Pancreas (tissue), 10 donors: ENCODE measurements at regions not wholly inside any gene's neighbourhood (a gene's known extent, or its start where the extent isn't known, plus 50 kb on each side); places are given as distances from the start of the nearest gene placed in this dataset.

Experiments used
- ATAC-seq, 4 donors: fragments of 200-7000 bp; cut with Tn5 transposase; one replicate each; pipeline versions ENCODE4 v1.8.0 to v1.9.1; 2020; ENCODE audit warnings: mild to moderate bottlenecking in 4 of 4, moderate library complexity in 4 of 4
- DNase-seq, 6 donors: peaks; one replicate each; pipeline ENCODE4 v3.0.0-alpha.2; 2020
- FAIRE-seq: peaks from 2 replicates; lab custom pipeline; 2012; peaks lifted over from hg19 to GRCh38; lab: Jason Lieb, UNC
- H3K27ac ChIP-seq, 4 donors: fragments of 200-600 bp; sonication (generic); 1 replicate in 3 of 4; 2 replicates in 1 of 4; pipeline versions ENCODE4 v1.5.0 to v1.8.0; 2020
- H3K27me3 ChIP-seq, 4 donors: fragments of 200-600 bp; one replicate each; pipeline ENCODE4 v1.8.0; 2021
- H3K36me3 ChIP-seq, 3 donors: fragments of 200-600 bp; sonication (generic) in 1 of 3; one replicate each; pipeline versions ENCODE4 v1.5.0 to v1.8.0; 2020 to 2021
- H3K4me1 ChIP-seq, 3 donors: fragments of 200-600 bp; one replicate each; pipeline ENCODE4 v1.8.0; 2021
- H3K4me3 ChIP-seq, 4 donors: fragments of 200-600 bp; sonication (generic) in 2 of 4; one replicate each; pipeline versions ENCODE4 v1.5.0 to v1.8.0; 2020 to 2021
- H3K9me3 ChIP-seq, 4 donors: fragments of 200-600 bp; one replicate each; pipeline ENCODE4 v1.8.0; 2021
- WGBS, 2 donors: extraction: QIAGEN DNeasy Blood & Tissue Kit; methylation state at CpG; one replicate each; pipeline ENCODE4 v1.1.7; 2013; 5-methylcytosine and 5-hydroxymethylcytosine counted together
- intact Hi-C, 3 donors: fragments of 100-400 bp; cut with DNase I; formaldehyde crosslinking; loops; one replicate each; pipeline versions ENCODE4 v1.11.1 to v1.14.2; 2022
- TF ChIP-seq, protein P1 (sequence below), 4 donors: fragments of 200-600 bp; sonication (generic) in 3 of 4; IDR thresholded peaks; one replicate each; pipeline versions ENCODE4 v1.5.0 to v1.8.0; 2021; ENCODE audit warnings: antibody characterized with exemption in 4 of 4
- donor health status: healthy with polysubstance abuse.
- donor health status: DM: no; HTN: no; CAD: no; lungs with moderate emphysema.
- donor health status: DM: no; HTN: no; CAD: no.
- donor health status: control.
- donor health status: control.
- donor health status: Bipolar disorder and iron deficiency.
- donor health status: DM: yes; HTN: yes; CAD: no.
- donor health status: DM: no; HTN: no; CAD: no.
- donor health status: DM: no; HTN: no; CAD: no.
- donor health status: DM: yes; HTN: yes; CAD: no.

DNA sequence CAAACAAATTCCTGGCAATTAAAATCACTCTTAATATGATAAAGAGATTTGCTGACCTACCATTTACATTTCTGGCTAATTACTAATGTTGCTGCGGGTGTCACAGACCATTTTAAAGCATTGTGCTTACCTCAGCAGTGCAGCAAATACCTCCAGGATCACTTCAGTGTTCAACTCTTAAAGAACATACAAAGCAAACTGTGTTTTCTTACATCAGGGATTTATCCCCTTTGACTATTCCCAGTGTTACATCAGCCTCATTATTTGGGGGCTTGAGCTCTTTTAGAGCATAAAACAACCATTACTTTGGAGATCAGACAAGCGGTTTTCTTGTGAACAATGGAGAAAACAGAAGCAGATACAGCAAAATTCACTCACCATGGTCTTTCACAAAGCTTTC, 185.4 kb downstream of the LYPLAL1 start:
- intact Hi-C loops = no loop called here
- Histone ChIP-seq H3K9me3 (no peaks in the 10 kb centered on the region), H3K27ac (no peak overlapping the region), H3K36me3 (no peaks in the 10 kb centered on the region), H3K4me3 (no peak overlapping the region), H3K4me1 (no peaks in the 10 kb centered on the region), H3K27me3 (no peaks in the 10 kb centered on the region)
- no peak for FAIRE-seq
- TF ChIP-seq, protein P1, sequence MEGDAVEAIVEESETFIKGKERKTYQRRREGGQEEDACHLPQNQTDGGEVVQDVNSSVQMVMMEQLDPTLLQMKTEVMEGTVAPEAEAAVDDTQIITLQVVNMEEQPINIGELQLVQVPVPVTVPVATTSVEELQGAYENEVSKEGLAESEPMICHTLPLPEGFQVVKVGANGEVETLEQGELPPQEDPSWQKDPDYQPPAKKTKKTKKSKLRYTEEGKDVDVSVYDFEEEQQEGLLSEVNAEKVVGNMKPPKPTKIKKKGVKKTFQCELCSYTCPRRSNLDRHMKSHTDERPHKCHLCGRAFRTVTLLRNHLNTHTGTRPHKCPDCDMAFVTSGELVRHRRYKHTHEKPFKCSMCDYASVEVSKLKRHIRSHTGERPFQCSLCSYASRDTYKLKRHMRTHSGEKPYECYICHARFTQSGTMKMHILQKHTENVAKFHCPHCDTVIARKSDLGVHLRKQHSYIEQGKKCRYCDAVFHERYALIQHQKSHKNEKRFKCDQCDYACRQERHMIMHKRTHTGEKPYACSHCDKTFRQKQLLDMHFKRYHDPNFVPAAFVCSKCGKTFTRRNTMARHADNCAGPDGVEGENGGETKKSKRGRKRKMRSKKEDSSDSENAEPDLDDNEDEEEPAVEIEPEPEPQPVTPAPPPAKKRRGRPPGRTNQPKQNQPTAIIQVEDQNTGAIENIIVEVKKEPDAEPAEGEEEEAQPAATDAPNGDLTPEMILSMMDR (IDR thresholded peaks at IDR 0.05) = no peak
- no peak for DNase-seq
- WGBS, 2 donors = 69 to 86% methylated on average over 2 of the region's 2 CpGs
- ATAC-seq = no peak

DNA sequence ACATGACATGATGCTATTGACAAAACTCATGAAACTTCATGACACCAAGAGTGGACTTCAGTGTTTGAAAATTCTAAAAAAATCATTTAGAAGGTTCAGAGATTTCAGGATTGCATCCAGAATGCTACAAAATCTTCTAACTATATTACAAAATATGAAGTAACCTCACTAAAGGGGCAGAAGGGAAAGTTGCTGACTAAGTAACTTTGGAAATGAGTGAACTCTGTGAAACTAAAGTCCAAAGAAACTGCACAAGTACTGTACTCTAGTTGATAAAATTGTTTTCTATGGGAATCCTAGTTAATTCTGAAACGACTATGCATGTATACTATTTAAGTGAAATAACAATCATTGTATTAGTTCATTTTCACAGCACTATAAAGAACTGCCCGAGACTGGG, 184.4 kb downstream of the LYPLAL1 start:
- intact Hi-C loops = no loop called here
- no peaks in the 10 kb centered on the region for H3K36me3 ChIP-seq
- DNase-seq (no peak), FAIRE-seq (no peak), ATAC-seq (no peak)
- 86 to 91% methylated on average over 2 of the region's 2 CpGs for WGBS, 2 donors
- no peaks in the 10 kb centered on the region for H3K9me3 ChIP-seq
- no peak overlapping the region for H3K27ac ChIP-seq
- TF ChIP-seq, protein P1 (IDR thresholded peaks at IDR 0.05) = no peak
- H3K27me3 ChIP-seq = no peaks in the 10 kb centered on the region
- H3K4me3 ChIP-seq = no peak overlapping the region
- H3K4me1 ChIP-seq = no peaks in the 10 kb centered on the region

DNA sequence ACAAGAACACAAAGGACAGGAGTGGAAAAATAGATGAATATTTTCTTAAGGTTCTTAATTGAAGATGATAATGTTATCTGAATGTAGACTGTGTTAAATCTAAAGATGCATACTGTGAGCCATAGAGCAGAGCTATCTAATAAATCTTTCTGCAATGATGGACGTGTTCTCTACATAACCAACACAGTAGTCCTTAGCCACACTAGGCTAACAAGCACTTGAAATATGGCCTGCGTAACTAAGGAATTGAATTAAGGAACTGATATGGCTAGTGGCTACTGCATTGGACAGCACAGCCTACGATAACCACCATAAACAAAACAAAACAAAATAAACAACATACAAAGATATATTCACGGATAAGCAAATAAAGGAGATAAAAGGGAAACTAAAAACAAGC, 181.3 kb downstream of the LYPLAL1 start:
- TF ChIP-seq, protein P1 (IDR thresholded peaks at IDR 0.05) = no peak
- Histone ChIP-seq H3K4me1 (no peaks in the 10 kb centered on the region), H3K4me3 (no peak overlapping the region), H3K36me3 (no peaks in the 10 kb centered on the region), H3K9me3 (no peaks in the 10 kb centered on the region), H3K27me3 (no peaks in the 10 kb centered on the region), H3K27ac (no peak overlapping the region)
- WGBS, 2 donors = 79 to 80% methylated on average over 4 of the region's 4 CpGs
- FAIRE-seq (no peak), ATAC-seq (no peak), DNase-seq (no peak)
- intact Hi-C loops = no loop called here

DNA sequence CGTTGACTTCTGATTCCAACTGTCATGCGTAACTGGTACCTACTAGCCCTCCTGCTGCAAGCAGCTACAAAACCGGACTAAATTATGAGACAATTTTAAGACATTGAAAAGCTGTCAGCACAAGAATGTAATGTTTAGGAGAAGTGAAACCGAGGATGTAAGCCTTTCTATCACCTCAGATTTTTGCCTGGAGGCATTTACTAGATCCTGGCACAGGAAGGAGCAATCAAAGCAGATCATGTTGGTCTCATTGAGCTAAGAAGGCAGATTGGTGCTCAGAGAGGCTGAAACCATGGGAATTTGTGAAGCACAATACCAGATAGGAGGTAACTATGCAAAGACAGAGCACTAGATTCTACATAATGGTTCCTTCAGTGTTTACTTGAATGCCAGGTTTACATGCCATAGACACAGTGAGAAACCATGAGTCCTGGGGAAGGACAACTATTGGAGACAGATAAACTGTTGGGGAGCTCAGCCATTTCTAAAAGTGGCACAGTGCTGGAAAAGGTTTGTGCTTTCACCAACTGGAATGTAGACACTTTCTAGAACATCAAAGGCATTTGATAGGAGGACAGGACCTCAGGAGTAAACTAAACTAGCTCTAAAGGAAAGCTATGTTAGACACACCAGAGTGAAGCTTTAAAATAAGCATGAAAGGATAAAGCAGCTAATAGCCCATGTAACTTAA, 179.4 kb downstream of the LYPLAL1 start:
- FAIRE-seq (no peak), ATAC-seq (no peak), DNase-seq (no peak)
- WGBS, 2 donors = 83 to 88% methylated on average over 4 of the region's 4 CpGs
- H3K9me3 ChIP-seq = no peaks in the 10 kb centered on the region
- no peak overlapping the region for H3K4me3 ChIP-seq
- TF ChIP-seq, protein P1 (IDR thresholded peaks at IDR 0.05) = no peak
- H3K27me3 ChIP-seq = no peaks in the 10 kb centered on the region
- intact Hi-C loops = no loop called here
- no peak overlapping the region for H3K27ac ChIP-seq
- H3K36me3 ChIP-seq = no peaks in the 10 kb centered on the region
- H3K4me1 ChIP-seq = peaks cover 0 to 3% (median 2%) of the 10 kb centered on the region in 3 donors

DNA sequence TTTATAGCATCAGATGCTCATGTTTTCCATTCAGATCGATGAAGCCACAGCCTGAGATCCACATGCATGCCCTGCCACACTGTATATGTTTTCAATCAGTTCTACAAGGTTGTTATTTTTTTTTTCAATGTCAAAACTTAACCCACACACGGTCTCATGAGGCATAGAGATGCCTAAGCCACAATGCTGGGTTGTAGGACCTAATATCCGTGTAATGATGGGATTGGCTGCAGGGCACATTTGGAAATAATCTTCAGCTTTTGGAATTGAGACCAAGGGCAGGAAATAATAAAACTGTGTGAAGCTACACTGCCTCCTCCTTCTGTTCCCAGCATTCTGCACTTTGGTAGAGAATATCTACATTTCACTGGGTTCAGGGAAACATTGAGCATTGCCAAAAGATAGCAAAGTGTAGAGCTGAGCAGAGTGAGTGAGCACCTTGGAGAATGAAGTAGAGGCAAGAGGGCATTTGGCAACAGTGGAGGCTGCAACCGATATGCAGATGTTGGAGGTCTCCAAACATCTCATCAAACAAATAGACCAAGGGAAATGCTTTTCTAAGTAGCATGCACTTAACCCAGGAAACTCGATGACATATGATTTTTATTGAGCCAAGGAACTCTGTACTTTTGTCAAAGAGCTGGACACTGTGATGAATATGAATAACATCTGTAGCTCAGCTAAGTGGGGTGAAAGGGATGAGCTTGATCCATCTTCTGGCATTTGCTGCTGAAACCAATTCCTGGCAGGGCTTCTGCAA, 176.7 kb downstream of the LYPLAL1 start:
- TF ChIP-seq, protein P1 (IDR thresholded peaks at IDR 0.05) = no peak
- Histone ChIP-seq H3K4me1 (peaks cover 0 to 7% (median 3%) of the 10 kb centered on the region in 3 donors), H3K27ac (no peak overlapping the region), H3K9me3 (no peaks in the 10 kb centered on the region), H3K4me3 (no peak overlapping the region), H3K27me3 (no peaks in the 10 kb centered on the region), H3K36me3 (no peaks in the 10 kb centered on the region)
- FAIRE-seq (no peak), DNase-seq (no peak), ATAC-seq (peak in 2 of 4 donors; percentile 21 to 28)
- 47 to 49% methylated on average over 5 of the region's 5 CpGs for WGBS, 2 donors
- intact Hi-C loops = no loop called here
